ENCODE measurements at regions not wholly inside any gene's neighbourhood (a gene's known extent, or its start where the extent isn't known, plus 50 kb on each side); places are given as distances from the start of the nearest gene placed in this dataset.

- no peak for TF ChIP-seq CTCF (optimal IDR thresholded peaks at IDR 0.05 in 1 of 3, IDR thresholded peaks at IDR 0.05 in 1 of 3, conservative IDR thresholded peaks at IDR 0.05 in 1 of 3; ENCODE audit: extremely low read depth in 1 of 3, insufficient read depth in 2 of 3, low read length in 3 of 3)
- TF ChIP-seq EZH2 (IDR thresholded peaks at IDR 0.05; ENCODE audit: low read length), result no peak
Observed at GRCh38 chr3:152945556-152945955, 110.6 kb downstream of the P2RY1 start.
